ENCODE measurements at regions not wholly inside any gene's neighbourhood (a gene's known extent, or its start where the extent isn't known, plus 50 kb on each side); places are given as distances from the start of the nearest gene placed in this dataset.

DNA sequence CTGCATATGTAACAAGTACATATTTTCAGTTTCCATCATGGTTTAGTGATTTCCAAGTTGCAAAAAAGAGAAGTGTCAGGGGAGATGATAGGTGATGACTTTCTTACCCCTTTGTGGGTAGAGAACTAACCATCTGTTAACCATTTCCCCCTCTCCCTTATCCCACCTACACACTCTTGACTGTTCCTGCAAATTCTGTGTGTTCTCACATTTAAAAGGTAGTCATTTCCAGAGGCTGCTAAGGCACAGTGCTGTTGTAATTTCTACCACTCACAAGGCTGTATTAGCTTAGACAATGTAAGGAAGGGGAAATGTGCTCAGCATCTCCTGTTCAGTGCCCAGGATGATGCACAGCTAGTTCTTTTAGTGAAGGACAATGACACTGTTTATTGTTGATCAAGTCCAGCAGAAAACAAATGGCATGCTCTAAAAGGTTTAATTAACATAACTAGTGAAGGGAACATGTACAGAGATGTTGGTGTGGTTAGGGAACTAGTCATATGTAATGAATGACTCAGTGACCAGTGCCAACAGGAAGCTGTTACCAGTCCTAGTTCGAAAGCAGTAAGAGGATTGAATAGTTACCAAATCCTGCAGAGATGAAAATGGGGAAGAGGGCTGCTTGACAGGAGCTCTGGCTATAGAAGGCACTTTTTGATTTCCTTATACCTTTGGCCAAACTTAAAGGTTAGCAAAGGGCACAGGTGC lies 165.1 kb downstream of the PLK2 start:
- Histone ChIP-seq H3K9ac (replicated peaks in 1 of 4; ENCODE audit: extremely low read depth in 1 of 4, low read depth in 3 of 4, low read length in 3 of 4) (no peak overlapping the region), H3K36me3 (ENCODE audit: control insufficient read depth in 2 of 4, insufficient read depth in 4 of 4, low read length in 3 of 4) (no peaks in the 10 kb centered on the region), H2BK5ac (ENCODE audit: low read depth, low read length) (no peak overlapping the region), H3K4me1 (replicated peaks in 1 of 4; ENCODE audit: control insufficient read depth in 3 of 4, insufficient read depth in 4 of 4, low read length in 3 of 4) (no peaks in the 10 kb centered on the region), H2AK5ac (ENCODE audit: low read depth, low read length) (no peak overlapping the region), H3K18ac (ENCODE audit: extremely low read depth, low read length) (no peak overlapping the region), H3K23me2 (ENCODE audit: low read depth, low read length) (no peaks in the 10 kb centered on the region), H4K91ac (replicated peaks; ENCODE audit: insufficient read length, low read length) (no peak overlapping the region), H2BK120ac (replicated peaks; ENCODE audit: low read depth, low read length) (no peak overlapping the region), H2BK12ac (ENCODE audit: low read depth, low read length) (no peak overlapping the region), H2BK15ac (ENCODE audit: low read length) (no peak overlapping the region), H4K20me1 (replicated peaks in 1 of 2; ENCODE audit: control insufficient read depth in 1 of 2, insufficient read depth in 2 of 2, low read length in 2 of 2) (no peaks in the 10 kb centered on the region), H3K4ac (replicated peaks; ENCODE audit: insufficient read length, low read depth, low read length) (no peak overlapping the region), H3K4me3 (ENCODE audit: extremely low read depth in 1 of 4, insufficient read depth in 2 of 4, low read depth in 3 of 4, low read length in 4 of 4) (no peak overlapping the region), H4K8ac (ENCODE audit: extremely low read depth, insufficient read depth, low read length) (no peak overlapping the region), H3K27me3 (replicated peaks in 1 of 4; ENCODE audit: control insufficient read depth in 3 of 4, extremely low read depth in 1 of 4, insufficient read depth in 3 of 4, low read length in 3 of 4) (no peaks in the 10 kb centered on the region), H4K5ac (ENCODE audit: insufficient read length, low read depth, low read length) (no peak overlapping the region), H3K23ac (ENCODE audit: insufficient read length) (no peak overlapping the region), H3K79me1 (ENCODE audit: low read depth, low read length) (no peaks in the 10 kb centered on the region), H3K4me2 (ENCODE audit: insufficient read depth in 1 of 2, low read depth in 2 of 2, low read length in 2 of 2) (no peak overlapping the region), H2AFZ (ENCODE audit: low read length) (no peak overlapping the region), H3K9me3 (ENCODE audit: insufficient read depth in 2 of 2, low read depth in 1 of 2, low read length in 1 of 2) (no peaks in the 10 kb centered on the region), H3K27ac (ENCODE audit: low read depth, low read length) (no peak overlapping the region), H2BK20ac (ENCODE audit: low read length) (no peak overlapping the region), H3K14ac (ENCODE audit: insufficient read length) (no peak overlapping the region), H3K56ac (replicated peaks; ENCODE audit: insufficient read length, low read depth, low read length) (no peak overlapping the region), H3K79me2 (ENCODE audit: control insufficient read depth in 1 of 2, insufficient read depth in 2 of 2, low read length in 2 of 2) (no peaks in the 10 kb centered on the region)
- ChIA-PET CTCF (ENCODE audit: partially characterized antibody) (interaction anchor here (0.5 kb wide), 1 partner anchor 574 kb away, joined by 3 read pairs; no protein-coding TSS in a partner anchor), POLR2A (ENCODE audit: partially characterized antibody) (no interaction called here)
- DNase-seq (ENCODE audit: low read depth in 1 of 2, low spot score in 2 of 2) (no peak), FAIRE-seq (no peak)
- 71% methylated on average over 1 of the region's 1 CpG; no CpG with 5 or more reads in 1 of the 2 experiments for WGBS, 2 experiments (ENCODE audit: extremely low coverage in 1 of 2, insufficient coverage in 1 of 2, insufficient read length in 1 of 2, insufficient replicate concordance in 2 of 2, low coverage in 1 of 2, low lambda C conversion rate in 2 of 2, missing lambda C conversion rate in 1 of 2)
- TF ChIP-seq GTF2F1 (IDR thresholded peaks at IDR 0.05; ENCODE audit: borderline replicate concordance, low read depth, low read length) (no peak), SP2 (IDR thresholded peaks at IDR 0.05; ENCODE audit: low read length) (no peak)

Measured in H1 (cell line).